ENCODE measurements at regions not wholly inside any gene's neighbourhood (a gene's known extent, or its start where the extent isn't known, plus 50 kb on each side); places are given as distances from the start of the nearest gene placed in this dataset.

DNA sequence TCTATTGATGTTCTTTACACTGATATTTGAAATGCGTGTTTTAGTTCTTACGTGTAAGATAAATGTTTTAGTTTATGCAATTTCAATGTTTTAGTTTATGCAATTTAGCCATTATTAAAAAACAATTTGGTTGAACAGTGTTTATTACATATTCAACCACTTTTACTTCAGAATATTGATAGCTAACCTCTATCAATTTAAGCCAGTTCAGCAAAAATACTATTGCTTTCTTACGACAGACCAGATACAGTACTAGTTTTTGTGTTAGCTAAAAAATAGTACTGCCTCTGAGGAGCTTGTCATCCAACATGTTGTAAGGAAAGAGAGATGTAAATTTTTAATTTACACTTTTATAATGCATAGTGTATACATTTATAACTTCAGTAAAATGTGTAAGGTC, 361.7 kb upstream of the FAT1 start:
- TF ChIP-seq, protein P1, sequence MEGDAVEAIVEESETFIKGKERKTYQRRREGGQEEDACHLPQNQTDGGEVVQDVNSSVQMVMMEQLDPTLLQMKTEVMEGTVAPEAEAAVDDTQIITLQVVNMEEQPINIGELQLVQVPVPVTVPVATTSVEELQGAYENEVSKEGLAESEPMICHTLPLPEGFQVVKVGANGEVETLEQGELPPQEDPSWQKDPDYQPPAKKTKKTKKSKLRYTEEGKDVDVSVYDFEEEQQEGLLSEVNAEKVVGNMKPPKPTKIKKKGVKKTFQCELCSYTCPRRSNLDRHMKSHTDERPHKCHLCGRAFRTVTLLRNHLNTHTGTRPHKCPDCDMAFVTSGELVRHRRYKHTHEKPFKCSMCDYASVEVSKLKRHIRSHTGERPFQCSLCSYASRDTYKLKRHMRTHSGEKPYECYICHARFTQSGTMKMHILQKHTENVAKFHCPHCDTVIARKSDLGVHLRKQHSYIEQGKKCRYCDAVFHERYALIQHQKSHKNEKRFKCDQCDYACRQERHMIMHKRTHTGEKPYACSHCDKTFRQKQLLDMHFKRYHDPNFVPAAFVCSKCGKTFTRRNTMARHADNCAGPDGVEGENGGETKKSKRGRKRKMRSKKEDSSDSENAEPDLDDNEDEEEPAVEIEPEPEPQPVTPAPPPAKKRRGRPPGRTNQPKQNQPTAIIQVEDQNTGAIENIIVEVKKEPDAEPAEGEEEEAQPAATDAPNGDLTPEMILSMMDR (IDR thresholded peaks at IDR 0.05; ENCODE audit: insufficient read depth, low read length): no peak
- TF ChIP-seq REST (IDR thresholded peaks at IDR 0.05; ENCODE audit: insufficient replicate concordance, low read depth): no peak
- no peak for TF ChIP-seq POLR2AphosphoS5 (IDR thresholded peaks at IDR 0.05; ENCODE audit: low read depth)
- no peak for TF ChIP-seq GABPA (IDR thresholded peaks at IDR 0.05; ENCODE audit: low read depth)
